ENCODE measurements at regions not wholly inside any gene's neighbourhood (a gene's known extent, or its start where the extent isn't known, plus 50 kb on each side); places are given as distances from the start of the nearest gene placed in this dataset.
A peak's percentile ranks its signal among the peaks of the same experiment; 100 is the strongest.

- TF ChIP-seq, protein P1, sequence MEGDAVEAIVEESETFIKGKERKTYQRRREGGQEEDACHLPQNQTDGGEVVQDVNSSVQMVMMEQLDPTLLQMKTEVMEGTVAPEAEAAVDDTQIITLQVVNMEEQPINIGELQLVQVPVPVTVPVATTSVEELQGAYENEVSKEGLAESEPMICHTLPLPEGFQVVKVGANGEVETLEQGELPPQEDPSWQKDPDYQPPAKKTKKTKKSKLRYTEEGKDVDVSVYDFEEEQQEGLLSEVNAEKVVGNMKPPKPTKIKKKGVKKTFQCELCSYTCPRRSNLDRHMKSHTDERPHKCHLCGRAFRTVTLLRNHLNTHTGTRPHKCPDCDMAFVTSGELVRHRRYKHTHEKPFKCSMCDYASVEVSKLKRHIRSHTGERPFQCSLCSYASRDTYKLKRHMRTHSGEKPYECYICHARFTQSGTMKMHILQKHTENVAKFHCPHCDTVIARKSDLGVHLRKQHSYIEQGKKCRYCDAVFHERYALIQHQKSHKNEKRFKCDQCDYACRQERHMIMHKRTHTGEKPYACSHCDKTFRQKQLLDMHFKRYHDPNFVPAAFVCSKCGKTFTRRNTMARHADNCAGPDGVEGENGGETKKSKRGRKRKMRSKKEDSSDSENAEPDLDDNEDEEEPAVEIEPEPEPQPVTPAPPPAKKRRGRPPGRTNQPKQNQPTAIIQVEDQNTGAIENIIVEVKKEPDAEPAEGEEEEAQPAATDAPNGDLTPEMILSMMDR (conservative IDR thresholded peaks at IDR 0.05 in 1 of 2, IDR thresholded peaks at IDR 0.05 in 1 of 2; ENCODE audit: extremely low read depth in 1 of 2, insufficient read depth in 1 of 2, low read depth in 1 of 2, low read length in 2 of 2): peak; percentile 42
- TF ChIP-seq EZH2 (IDR thresholded peaks at IDR 0.05; ENCODE audit: borderline replicate concordance, low read length): no peak
Measured at GRCh38 chr5:23977997-23978396, 470.6 kb downstream of the PRDM9 start.

Data from mammary epithelial cell (primary cell).